HepG2 (cell line): ENCODE measurements at regions not wholly inside any gene's neighbourhood (a gene's known extent, or its start where the extent isn't known, plus 50 kb on each side); places are given as distances from the start of the nearest gene placed in this dataset.

Experiments used
- ATAC-seq: fragments of 200-7000 bp; cut with Tn5 transposase; 3 replicates; pipeline ENCODE4 v1.9.1; 2020; ENCODE audit warnings: mild to moderate bottlenecking, moderate library complexity
- BruUV-seq: library from RNA; stranded (reverse); fragments of 400-500 nt; replicated peaks from 2 replicates; lab custom pipeline; 2021; lab: Mats Ljungman, UMichigan
- CTCF ChIA-PET: fragments of 300-600 bp; formaldehyde crosslinking; extraction: SDS; loops from one replicate; lab custom pipeline; 2021; ENCODE audit warnings: low total read pairs, inconsistent platforms, low intra/inter-chr PET ratio; lab: Yijun Ruan, JAX
- POLR2A ChIA-PET: fragments of 350-600 bp; sonication (Branson Sonifier 250); formaldehyde crosslinking; loops from one replicate; lab custom pipeline; 2020; ENCODE audit warnings: antibody characterized with exemption, inconsistent platforms; lab: Yijun Ruan, JAX
- DNase-seq: peaks from one replicate; pipeline ENCODE4 v3.0.0-alpha.2; 2015; ENCODE audit warnings: low spot score
- FAIRE-seq: peaks from 3 replicates; lab custom pipeline; 2011; peaks lifted over from hg19 to GRCh38; lab: Jason Lieb, UNC
- H2AFZ ChIP-seq: one replicate; pipeline ENCODE4 v1.6.1; 2011; ENCODE audit warnings: low read length, inconsistent platforms
- H3K27ac ChIP-seq: fragments of 300-600 bp; 3 replicates; pipeline ENCODE4 v1.8.0; 2011; ENCODE audit warnings: mixed run types, mild to moderate bottlenecking, mixed read lengths, low read length, inconsistent platforms; ENCODE audit not compliant: insufficient read depth; ENCODE audit errors: extremely low read length
- H3K27me3 ChIP-seq, 2 experiments: fragments of 200-600 bp in 1 of 2; 2 replicates in 1 of 2; 3 replicates in 1 of 2; pipeline versions ENCODE4 v1.6.0 to v1.8.0; 2011; ENCODE audit warnings: low read length in 2 of 2, mild to moderate bottlenecking in 2 of 2, moderate library complexity in 2 of 2, inconsistent platforms in 1 of 2; ENCODE audit not compliant: insufficient read depth in 2 of 2, control insufficient read depth in 1 of 2
- H3K36me3 ChIP-seq, 2 experiments: fragments of 200-600 bp in 1 of 2; replicated peaks in 1 of 2; 2 replicates in 1 of 2; 3 replicates in 1 of 2; pipeline versions ENCODE4 v1.5.1 to v1.8.0; 2011; ENCODE audit warnings: low read length in 2 of 2, inconsistent platforms in 1 of 2; ENCODE audit not compliant: insufficient read depth in 2 of 2, control insufficient read depth in 1 of 2
- H3K4me1 ChIP-seq: 2 replicates; pipeline ENCODE4 v1.5.1; 2012; ENCODE audit warnings: low read length, inconsistent platforms; ENCODE audit not compliant: insufficient read depth
- H3K4me2 ChIP-seq: 2 replicates; pipeline ENCODE4 v1.6.0; 2011; ENCODE audit warnings: low read depth, low read length, inconsistent platforms
- H3K4me3 ChIP-seq, 3 experiments: fragments of 200-600 bp in 1 of 3; sonication (generic), shearing (Covaris generic) in 1 of 3; replicated peaks in 1 of 3; 2 replicates each; pipeline ENCODE4 v1.5.1; 2011 to 2016; ENCODE audit warnings: low read length in 3 of 3, inconsistent platforms in 2 of 3, low read depth in 2 of 3, mild to moderate bottlenecking in 2 of 3, control low read depth in 1 of 3, mixed read lengths in 1 of 3; ENCODE audit not compliant: insufficient read depth in 1 of 3
- H3K79me2 ChIP-seq: one replicate; pipeline ENCODE4 v1.6.1; 2011; ENCODE audit warnings: low read length, inconsistent platforms; ENCODE audit not compliant: insufficient read depth
- H3K9ac ChIP-seq: 2 replicates; pipeline ENCODE4 v1.6.0; 2011; ENCODE audit warnings: mild to moderate bottlenecking, low read depth, low read length, inconsistent platforms; ENCODE audit not compliant: insufficient read depth
- H3K9me3 ChIP-seq: 2 replicates; pipeline ENCODE4 v1.5.1; 2012; ENCODE audit warnings: mild to moderate bottlenecking, low read length
- H4K20me1 ChIP-seq: 2 replicates; pipeline ENCODE4 v1.6.0; 2011; ENCODE audit warnings: inconsistent platforms, mild to moderate bottlenecking, low read length, moderate library complexity; ENCODE audit not compliant: insufficient read depth
- ASH2L ChIP-seq: fragments of 300-600, 200-600 bp; sonication (generic); IDR thresholded peaks from 2 replicates; pipeline ENCODE4 v1.7.0; 2017; ENCODE audit warnings: low read depth, mild to moderate bottlenecking, moderate library complexity, mixed read lengths, low read length; ENCODE audit not compliant: insufficient read length
- CHD2 ChIP-seq: IDR thresholded peaks from 2 replicates; pipeline ENCODE4 v1.6.1; 2011; ENCODE audit warnings: low read depth, low read length, improper control_type of control experiment
- LCORL ChIP-seq, 2 experiments: fragments of 450-650 bp in 1 of 2; sonication (generic) in 1 of 2; formaldehyde crosslinking in 1 of 2; IDR thresholded peaks; 2 replicates each; pipeline versions ENCODE4 v1.5.0 to v1.6.1; 2017 to 2020; ENCODE audit warnings: antibody characterized with exemption in 1 of 2, missing genetic modification reagents in 1 of 2
- MIXL1 ChIP-seq: IDR thresholded peaks from 2 replicates; pipeline ENCODE4 v1.6.1; 2016
- PTBP1 ChIP-seq: fragments of 200-400 bp; formaldehyde crosslinking; IDR thresholded peaks from 2 replicates; pipeline ENCODE4 v1.6.1; 2018; ENCODE audit warnings: low read length, low read depth; ENCODE audit not compliant: poor library complexity, severe bottlenecking
- SRF ChIP-seq: IDR thresholded peaks from 2 replicates; pipeline ENCODE4 v1.6.1; 2011; ENCODE audit warnings: mild to moderate bottlenecking, low read depth, low read length, moderate library complexity
- STAT6 ChIP-seq: sonication (generic); formaldehyde crosslinking; IDR thresholded peaks from 2 replicates; pipeline ENCODE4 v1.4.0; 2020; ENCODE audit warnings: missing genetic modification reagents, mild to moderate bottlenecking, borderline replicate concordance
- TBL1XR1 ChIP-seq: fragments of 150-350 bp; IDR thresholded peaks from 2 replicates; pipeline ENCODE4 v1.6.1; 2014; ENCODE audit warnings: borderline replicate concordance, low read length; ENCODE audit not compliant: partially characterized antibody
- ZC3H4 ChIP-seq: sonication (generic); formaldehyde crosslinking; IDR thresholded peaks from 2 replicates; pipeline ENCODE4 v1.4.0; 2020; ENCODE audit warnings: missing genetic modification reagents, borderline replicate concordance
- ZFP36 ChIP-seq: fragments of 150-350 bp; IDR thresholded peaks from 2 replicates; pipeline ENCODE4 v1.6.1; 2018; ENCODE audit warnings: borderline replicate concordance, low read length, low read depth; ENCODE audit not compliant: partially characterized antibody
- ZNF460 ChIP-seq: sonication (generic); formaldehyde crosslinking; IDR thresholded peaks from 2 replicates; pipeline ENCODE4 v1.5.1; 2020; ENCODE audit warnings: missing genetic modification reagents, mild to moderate bottlenecking, borderline replicate concordance
- ZNF720 ChIP-seq: sonication (generic); formaldehyde crosslinking; IDR thresholded peaks from 2 replicates; pipeline ENCODE4 v1.4.0; 2020; ENCODE audit warnings: missing genetic modification reagents
- ZNF724P ChIP-seq: sonication (generic); formaldehyde crosslinking; IDR thresholded peaks from 2 replicates; pipeline ENCODE4 v1.8.0; 2022; ENCODE audit warnings: missing genetic modification reagents, borderline replicate concordance
- WGBS: methylation state at CpG from one replicate; pipeline ENCODE4 v1.1.6; 2017; ENCODE audit warnings: low lambda C conversion rate; 5-methylcytosine and 5-hydroxymethylcytosine counted together
- in situ Hi-C: cut with HindIII; loops from 2 replicates; pipeline ENCODE4 v1.10.0; 2017; ENCODE audit warnings: low pct_unique_long_range_greater_than_20kb; ENCODE audit not compliant: extremely low pct_ligation_motif_present
- intact Hi-C: fragments of 100-400 bp; cut with micrococcal nuclease; formaldehyde crosslinking; loops from one replicate; pipeline ENCODE4 v1.10.0; 2022; ENCODE audit not compliant: unreplicated experiment
- TF ChIP-seq, protein P1 (sequence below): sonication (generic); formaldehyde crosslinking; IDR thresholded peaks from 2 replicates; pipeline ENCODE4 v1.5.0; 2020; ENCODE audit warnings: mild to moderate bottlenecking, missing genetic modification reagents
- TF ChIP-seq, protein P2 (sequence below): sonication (generic); formaldehyde crosslinking; conservative IDR thresholded peaks from 2 replicates; pipeline ENCODE4 v1.8.1; 2023; ENCODE audit warnings: missing genetic modification reagents
- TF ChIP-seq, protein P3 (sequence below), 2 experiments: sonication (generic) in 1 of 2; formaldehyde crosslinking in 1 of 2; IDR thresholded peaks; 2 replicates each; pipeline versions ENCODE4 v1.4.0 to v1.6.1; 2018 to 2020; ENCODE audit warnings: missing genetic modification reagents in 2 of 2, borderline replicate concordance in 1 of 2, low read depth in 1 of 2, mild to moderate bottlenecking in 1 of 2, missing biosample characterization in 1 of 2

- WGBS, result 66% methylated on average over 4 of the region's 7 CpGs
- CTCF ChIA-PET, result no interaction called here
- Histone ChIP-seq H3K36me3 (no peaks in the 10 kb centered on the region), H3K27ac (no peak overlapping the region), H3K79me2 (no peaks in the 10 kb centered on the region), H3K4me3 (no peak overlapping the region), H3K4me1 (peaks cover 8% of the 10 kb centered on the region; the same call in 1 of the 2 replicates), H3K27me3 (no peaks in the 10 kb centered on the region), H4K20me1 (no peaks in the 10 kb centered on the region), H3K4me2 (no peak overlapping the region), H3K9ac (no peak overlapping the region), H2AFZ (no peak overlapping the region), H3K9me3 (no peaks in the 10 kb centered on the region)
- POLR2A ChIA-PET, result no interaction called here
- no peak for DNase-seq
- in situ Hi-C loops (loop anchor here (10.0 kb wide), 1 partner anchor 390 kb away; no protein-coding TSS in a partner anchor), intact Hi-C loops (no loop called here)
- FAIRE-seq, result no peak
- ATAC-seq, result no peak
- no TSS peak for BruUV-seq
- TF ChIP-seq, protein P1, sequence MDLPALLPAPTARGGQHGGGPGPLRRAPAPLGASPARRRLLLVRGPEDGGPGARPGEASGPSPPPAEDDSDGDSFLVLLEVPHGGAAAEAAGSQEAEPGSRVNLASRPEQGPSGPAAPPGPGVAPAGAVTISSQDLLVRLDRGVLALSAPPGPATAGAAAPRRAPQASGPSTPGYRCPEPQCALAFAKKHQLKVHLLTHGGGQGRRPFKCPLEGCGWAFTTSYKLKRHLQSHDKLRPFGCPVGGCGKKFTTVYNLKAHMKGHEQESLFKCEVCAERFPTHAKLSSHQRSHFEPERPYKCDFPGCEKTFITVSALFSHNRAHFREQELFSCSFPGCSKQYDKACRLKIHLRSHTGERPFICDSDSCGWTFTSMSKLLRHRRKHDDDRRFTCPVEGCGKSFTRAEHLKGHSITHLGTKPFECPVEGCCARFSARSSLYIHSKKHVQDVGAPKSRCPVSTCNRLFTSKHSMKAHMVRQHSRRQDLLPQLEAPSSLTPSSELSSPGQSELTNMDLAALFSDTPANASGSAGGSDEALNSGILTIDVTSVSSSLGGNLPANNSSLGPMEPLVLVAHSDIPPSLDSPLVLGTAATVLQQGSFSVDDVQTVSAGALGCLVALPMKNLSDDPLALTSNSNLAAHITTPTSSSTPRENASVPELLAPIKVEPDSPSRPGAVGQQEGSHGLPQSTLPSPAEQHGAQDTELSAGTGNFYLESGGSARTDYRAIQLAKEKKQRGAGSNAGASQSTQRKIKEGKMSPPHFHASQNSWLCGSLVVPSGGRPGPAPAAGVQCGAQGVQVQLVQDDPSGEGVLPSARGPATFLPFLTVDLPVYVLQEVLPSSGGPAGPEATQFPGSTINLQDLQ (CRISPR knock-in tag), result no peak
- TF ChIP-seq, protein P2, sequence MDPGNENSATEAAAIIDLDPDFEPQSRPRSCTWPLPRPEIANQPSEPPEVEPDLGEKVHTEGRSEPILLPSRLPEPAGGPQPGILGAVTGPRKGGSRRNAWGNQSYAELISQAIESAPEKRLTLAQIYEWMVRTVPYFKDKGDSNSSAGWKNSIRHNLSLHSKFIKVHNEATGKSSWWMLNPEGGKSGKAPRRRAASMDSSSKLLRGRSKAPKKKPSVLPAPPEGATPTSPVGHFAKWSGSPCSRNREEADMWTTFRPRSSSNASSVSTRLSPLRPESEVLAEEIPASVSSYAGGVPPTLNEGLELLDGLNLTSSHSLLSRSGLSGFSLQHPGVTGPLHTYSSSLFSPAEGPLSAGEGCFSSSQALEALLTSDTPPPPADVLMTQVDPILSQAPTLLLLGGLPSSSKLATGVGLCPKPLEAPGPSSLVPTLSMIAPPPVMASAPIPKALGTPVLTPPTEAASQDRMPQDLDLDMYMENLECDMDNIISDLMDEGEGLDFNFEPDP (CRISPR knock-in tag), result no peak
- TF ChIP-seq, protein P3, sequence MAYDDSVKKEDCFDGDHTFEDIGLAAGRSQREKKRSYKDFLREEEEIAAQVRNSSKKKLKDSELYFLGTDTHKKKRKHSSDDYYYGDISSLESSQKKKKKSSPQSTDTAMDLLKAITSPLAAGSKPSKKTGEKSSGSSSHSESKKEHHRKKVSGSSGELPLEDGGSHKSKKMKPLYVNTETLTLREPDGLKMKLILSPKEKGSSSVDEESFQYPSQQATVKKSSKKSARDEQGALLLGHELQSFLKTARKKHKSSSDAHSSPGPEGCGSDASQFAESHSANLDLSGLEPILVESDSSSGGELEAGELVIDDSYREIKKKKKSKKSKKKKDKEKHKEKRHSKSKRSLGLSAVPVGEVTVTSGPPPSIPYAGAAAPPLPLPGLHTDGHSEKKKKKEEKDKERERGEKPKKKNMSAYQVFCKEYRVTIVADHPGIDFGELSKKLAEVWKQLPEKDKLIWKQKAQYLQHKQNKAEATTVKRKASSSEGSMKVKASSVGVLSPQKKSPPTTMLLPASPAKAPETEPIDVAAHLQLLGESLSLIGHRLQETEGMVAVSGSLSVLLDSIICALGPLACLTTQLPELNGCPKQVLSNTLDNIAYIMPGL (CRISPR knock-in tag; IDR thresholded peaks at IDR 0.05; ENCODE audit: borderline replicate concordance in 1 of 2, low read depth in 1 of 2), result no peak
- no peak for TF ChIP-seq ZNF460
- no peak for TF ChIP-seq ZNF724P (CRISPR knock-in tag)
- no peak for TF ChIP-seq CHD2
- no peak for TF ChIP-seq ZFP36
- TF ChIP-seq TBL1XR1, result no peak
- TF ChIP-seq PTBP1, result no peak
- no peak for TF ChIP-seq LCORL (IDR thresholded peaks at IDR 0.05)
- TF ChIP-seq LCORL (CRISPR knock-in tag; IDR thresholded peaks at IDR 0.05), result no peak
- TF ChIP-seq STAT6 (CRISPR knock-in tag), result no peak
- TF ChIP-seq SRF, result no peak
- TF ChIP-seq MIXL1 (CRISPR knock-in tag), result no peak
- TF ChIP-seq ZC3H4 (CRISPR knock-in tag), result no peak
- no peak for TF ChIP-seq ASH2L
- TF ChIP-seq ZNF720 (CRISPR knock-in tag), result no peak
Observed at GRCh38 chrX:39144956-39145355, 343.7 kb downstream of the MID1IP1 start.
